Inflammatory macrophage treated with lipopolysaccharide for 1 hour (primary cell): ENCODE measurements at regions not wholly inside any gene's neighbourhood (a gene's known extent, or its start where the extent isn't known, plus 50 kb on each side); places are given as distances from the start of the nearest gene placed in this dataset.

Experiments
- DNase-seq, 2 donors: peaks; one replicate each; pipeline ENCODE4 v3.0.0-alpha.2; 2020 to 2022

- DNase-seq, result no peak
Observed at GRCh38 chr4:161101881-161102280, 1061.9 kb downstream of the FSTL5 start.

GRCh38 chr4:161097821-161098220 is 1066.0 kb downstream of the FSTL5 start:
- DNase-seq, result no peak

- no peak for DNase-seq
Observed at GRCh38 chr4:161061046-161061445, 1102.8 kb downstream of the FSTL5 start.
